K562 (cell line): ENCODE measurements at regions not wholly inside any gene's neighbourhood (a gene's known extent, or its start where the extent isn't known, plus 50 kb on each side); places are given as distances from the start of the nearest gene placed in this dataset.

Experiments used
- ATAC-seq: fragments of 200-7000 bp; cut with Tn5 transposase; 3 replicates; pipeline ENCODE4 v1.9.1; 2020; ENCODE audit warnings: moderate library complexity
- BruUV-seq: library from RNA; stranded (reverse); fragments of 400-500 nt; replicated peaks from 2 replicates; lab custom pipeline; 2021; lab: Mats Ljungman, UMichigan
- CTCF ChIA-PET: fragments of 300-600 bp; formaldehyde crosslinking; extraction: SDS; loops from one replicate; lab custom pipeline; 2021; ENCODE audit warnings: low intra/inter-chr PET ratio; lab: Yijun Ruan, JAX
- POLR2A ChIA-PET: fragments of 300-600, 350-650 bp; sonication (Branson Sonifier 250); formaldehyde crosslinking; extraction: SDS; loops from one replicate; lab custom pipeline; 2021; ENCODE audit warnings: antibody characterized with exemption, inconsistent platforms; lab: Yijun Ruan, JAX
- DNase-seq, 4 experiments: peaks; one replicate each; pipeline versions ENCODE4 v3.0.0 to v3.0.0-alpha.2; 2011 to 2018; ENCODE audit warnings: low spot score in 3 of 4, mixed read lengths in 3 of 4; ENCODE audit errors: extremely low read depth in 1 of 4
- FAIRE-seq: peaks from 2 replicates; lab custom pipeline; 2011; peaks lifted over from hg19 to GRCh38; lab: Jason Lieb, UNC
- H2AFZ ChIP-seq: 2 replicates; pipeline ENCODE4 v1.6.0; 2011; ENCODE audit warnings: low read depth, low read length, control low read depth, inconsistent platforms
- H3K27ac ChIP-seq: fragments of 200-600 bp; 3 replicates; pipeline ENCODE4 v1.8.0; 2011; ENCODE audit warnings: low read depth, mild to moderate bottlenecking, control low read depth, inconsistent platforms, low read length, moderate library complexity, mixed read lengths; ENCODE audit errors: extremely low read depth
- H3K27me3 ChIP-seq, 2 experiments: fragments of 300-600 bp in 1 of 2; 2 replicates in 1 of 2; 3 replicates in 1 of 2; pipeline versions ENCODE4 v1.6.0 to v1.8.0; 2011; ENCODE audit warnings: inconsistent platforms in 2 of 2, low read length in 2 of 2, mild to moderate bottlenecking in 1 of 2, mixed read lengths in 1 of 2, moderate library complexity in 1 of 2; ENCODE audit not compliant: control insufficient read depth in 2 of 2, insufficient read depth in 2 of 2
- H3K36me3 ChIP-seq: fragments of 300-600 bp; 3 replicates; pipeline ENCODE4 v1.8.0; 2011; ENCODE audit warnings: mild to moderate bottlenecking, low read length, inconsistent platforms; ENCODE audit not compliant: control insufficient read depth, insufficient read depth
- H3K4me1 ChIP-seq, 2 experiments: fragments of 200-600 bp in 1 of 2; replicated peaks in 1 of 2; 2 replicates in 1 of 2; 3 replicates in 1 of 2; pipeline versions ENCODE4 v1.5.1 to v1.8.0; 2011; ENCODE audit warnings: inconsistent platforms in 2 of 2, low read length in 2 of 2, mild to moderate bottlenecking in 1 of 2, mixed read lengths in 1 of 2, moderate library complexity in 1 of 2; ENCODE audit not compliant: control insufficient read depth in 2 of 2, insufficient read depth in 2 of 2
- H3K4me2 ChIP-seq: 2 replicates; pipeline ENCODE4 v1.6.1; 2011; ENCODE audit warnings: low read length, control low read depth, inconsistent platforms, mixed read lengths; ENCODE audit not compliant: insufficient read depth
- H3K4me3 ChIP-seq: fragments of 200-600 bp; sonication (generic), shearing (Covaris generic); 2 replicates; pipeline ENCODE4 v1.5.1; 2016; ENCODE audit warnings: control low read depth, inconsistent platforms
- H3K79me2 ChIP-seq: fragments of 200-600 bp; 3 replicates; pipeline ENCODE4 v1.8.0; 2011; ENCODE audit warnings: low read length, inconsistent platforms; ENCODE audit not compliant: control insufficient read depth, insufficient read depth
- H3K9ac ChIP-seq, 2 experiments: 2 replicates each; pipeline versions ENCODE4 v1.6.0 to v1.6.1; 2011; ENCODE audit warnings: low read depth in 2 of 2, low read length in 2 of 2, control low read depth in 1 of 2, inconsistent platforms in 1 of 2, mild to moderate bottlenecking in 1 of 2, mixed read lengths in 1 of 2; ENCODE audit not compliant: insufficient read depth in 1 of 2
- H3K9me1 ChIP-seq: one replicate; pipeline ENCODE4 v1.6.0; 2011; ENCODE audit warnings: inconsistent platforms, mild to moderate bottlenecking, low read length, moderate library complexity; ENCODE audit not compliant: control insufficient read depth, insufficient read depth
- H3K9me3 ChIP-seq: replicated peaks from 2 replicates; pipeline ENCODE4 v1.5.1; 2011; ENCODE audit warnings: low read depth, low read length, inconsistent platforms; ENCODE audit not compliant: control insufficient read depth, insufficient read depth
- H4K20me1 ChIP-seq: replicated peaks from 2 replicates; pipeline ENCODE4 v1.6.1; 2011; ENCODE audit warnings: low read length, inconsistent platforms, mixed read lengths; ENCODE audit not compliant: control insufficient read depth, insufficient read depth
- HMGN3 ChIP-seq: IDR thresholded peaks from 2 replicates; pipeline ENCODE4 v1.6.1; 2011; ENCODE audit warnings: borderline replicate concordance, low read depth, mild to moderate bottlenecking, mixed read lengths, low read length; ENCODE audit not compliant: insufficient read length; ENCODE audit errors: extremely low read depth
- MCM7 ChIP-seq, 2 experiments: fragments of 450-650 bp; IDR thresholded peaks; 2 replicates each; pipeline ENCODE4 v1.6.1; 2016 to 2018
- ZNF217 ChIP-seq: sonication (generic); formaldehyde crosslinking; IDR thresholded peaks from 2 replicates; pipeline ENCODE4 v1.8.0; 2022; ENCODE audit warnings: mild to moderate bottlenecking, missing genetic modification reagents
- ZNF436 ChIP-seq: fragments of 250-450, 450-650 bp; sonication (Bioruptor Pico); formaldehyde crosslinking; IDR thresholded peaks from 2 replicates; pipeline ENCODE4 v1.7.0; 2020; ENCODE audit warnings: mild to moderate bottlenecking
- ZNF644 ChIP-seq: fragments of 200-800 bp; sonication (Bioruptor generic); IDR thresholded peaks from 2 replicates; pipeline ENCODE4 v1.6.1; 2016; ENCODE audit warnings: low read depth, missing genetic modification characterization, missing compliant biosample characterization
- ZNF695 ChIP-seq: fragments of 450-650 bp; formaldehyde crosslinking; IDR thresholded peaks from 2 replicates; pipeline ENCODE4 v1.4.0; 2020; ENCODE audit warnings: mild to moderate bottlenecking, moderate library complexity
- ZNF79 ChIP-seq: fragments of 250-450 bp; sonication (Bioruptor Pico); IDR thresholded peaks from 2 replicates; pipeline ENCODE4 v1.4.0; 2020; ENCODE audit warnings: low read depth, mild to moderate bottlenecking, moderate library complexity
- WGBS: fragments of 100-300 bp; shearing (Covaris generic); methylation state at CpG from one replicate; pipeline ENCODE4 v1.1.6; 2016; ENCODE audit warnings: low coverage, mixed read lengths; ENCODE audit not compliant: insufficient coverage; ENCODE audit errors: missing lambda C conversion rate; 5-methylcytosine and 5-hydroxymethylcytosine counted together
- in situ Hi-C: fragments of 300-500 bp; cut with MboI; formaldehyde crosslinking; loops from 4 replicates; pipeline ENCODE4 v1.15.0; 2018; ENCODE audit warnings: inconsistent platforms, mixed read lengths
- intact Hi-C: fragments of 100-400 bp; cut with micrococcal nuclease; formaldehyde crosslinking; loops from 2 replicates; pipeline ENCODE4 v1.14.2; 2022
- TF ChIP-seq, protein P1 (sequence below): fragments of 450-650 bp; IDR thresholded peaks from 2 replicates; pipeline ENCODE4 v1.7.1; 2018; ENCODE audit warnings: mild to moderate bottlenecking, low read depth; ENCODE audit not compliant: partially characterized antibody
- TF ChIP-seq, protein P2 (sequence below): fragments of 250-450 bp; sonication (Bioruptor Pico); IDR thresholded peaks from 2 replicates; pipeline ENCODE4 v1.5.0; 2021

DNA sequence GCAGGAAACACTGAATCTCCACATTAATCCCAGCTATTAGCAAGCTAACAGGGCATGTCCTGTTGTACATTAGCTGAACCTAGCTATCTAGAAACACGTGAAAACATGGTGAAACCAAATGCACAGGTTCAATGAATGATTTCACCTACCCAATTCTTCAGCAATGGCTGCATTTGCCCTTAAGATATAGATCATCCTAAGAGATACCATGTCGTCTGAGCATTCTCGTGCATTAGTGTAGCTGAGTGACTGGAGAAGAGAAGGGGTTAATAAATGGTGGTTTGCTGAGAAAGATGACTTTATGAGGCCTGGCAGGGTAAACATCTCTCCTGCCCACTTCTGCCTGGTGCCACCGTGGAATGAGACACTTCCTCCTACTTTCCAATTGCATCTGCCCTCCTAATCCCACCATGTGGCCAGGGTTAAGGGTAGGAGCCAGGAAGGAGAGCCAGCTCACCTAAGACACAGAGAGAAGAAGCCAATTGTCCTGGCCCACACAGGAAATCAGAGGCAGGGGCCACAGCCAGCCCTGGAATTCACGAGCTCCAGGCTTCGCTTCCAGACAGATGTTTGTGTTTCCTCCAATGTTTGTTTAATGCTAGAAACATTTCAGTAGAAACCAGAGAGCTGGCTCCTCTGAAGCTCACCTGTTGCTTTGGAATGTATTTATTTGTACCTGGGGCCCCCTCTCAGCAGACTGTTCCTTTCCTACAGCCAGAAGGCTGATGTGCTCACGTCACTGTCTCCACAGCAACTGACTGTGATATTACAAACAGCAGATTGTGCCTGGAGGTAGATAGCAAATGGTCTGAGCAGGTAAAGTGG is 126.0 kb upstream of the PARP11 start:
- no peaks in the 10 kb centered on the region for H3K36me3 ChIP-seq
- H3K4me3 ChIP-seq, result no peak overlapping the region
- DNase-seq (no peak), FAIRE-seq (no peak), ATAC-seq (no peak)
- in situ Hi-C loops (no loop called here), intact Hi-C loops (loop anchor here (5.0 kb wide), 1 partner anchor 278 kb away; no protein-coding TSS in a partner anchor)
- H3K4me1 ChIP-seq, result no peaks in the 10 kb centered on the region
- H3K9ac ChIP-seq, result no peak overlapping the region
- BruUV-seq, result no TSS peak
- H3K79me2 ChIP-seq, result no peaks in the 10 kb centered on the region
- H2AFZ ChIP-seq, result no peak overlapping the region
- H4K20me1 ChIP-seq, result no peaks in the 10 kb centered on the region
- H3K27me3 ChIP-seq, result no peaks in the 10 kb centered on the region
- no peaks in the 10 kb centered on the region for H3K9me3 ChIP-seq
- TF ChIP-seq, protein P1, sequence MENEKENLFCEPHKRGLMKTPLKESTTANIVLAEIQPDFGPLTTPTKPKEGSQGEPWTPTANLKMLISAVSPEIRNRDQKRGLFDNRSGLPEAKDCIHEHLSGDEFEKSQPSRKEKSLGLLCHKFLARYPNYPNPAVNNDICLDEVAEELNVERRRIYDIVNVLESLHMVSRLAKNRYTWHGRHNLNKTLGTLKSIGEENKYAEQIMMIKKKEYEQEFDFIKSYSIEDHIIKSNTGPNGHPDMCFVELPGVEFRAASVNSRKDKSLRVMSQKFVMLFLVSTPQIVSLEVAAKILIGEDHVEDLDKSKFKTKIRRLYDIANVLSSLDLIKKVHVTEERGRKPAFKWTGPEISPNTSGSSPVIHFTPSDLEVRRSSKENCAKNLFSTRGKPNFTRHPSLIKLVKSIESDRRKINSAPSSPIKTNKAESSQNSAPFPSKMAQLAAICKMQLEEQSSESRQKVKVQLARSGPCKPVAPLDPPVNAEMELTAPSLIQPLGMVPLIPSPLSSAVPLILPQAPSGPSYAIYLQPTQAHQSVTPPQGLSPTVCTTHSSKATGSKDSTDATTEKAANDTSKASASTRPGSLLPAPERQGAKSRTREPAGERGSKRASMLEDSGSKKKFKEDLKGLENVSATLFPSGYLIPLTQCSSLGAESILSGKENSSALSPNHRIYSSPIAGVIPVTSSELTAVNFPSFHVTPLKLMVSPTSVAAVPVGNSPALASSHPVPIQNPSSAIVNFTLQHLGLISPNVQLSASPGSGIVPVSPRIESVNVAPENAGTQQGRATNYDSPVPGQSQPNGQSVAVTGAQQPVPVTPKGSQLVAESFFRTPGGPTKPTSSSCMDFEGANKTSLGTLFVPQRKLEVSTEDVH, result no peak
- TF ChIP-seq ZNF695, result no peak
- TF ChIP-seq ZNF436 (CRISPR knock-in tag), result no peak
- TF ChIP-seq ZNF644 (tag), result no peak
- no peak for TF ChIP-seq ZNF79
- no peak for TF ChIP-seq HMGN3
- TF ChIP-seq MCM7 (IDR thresholded peaks at IDR 0.05), result no peak
- TF ChIP-seq, protein P2, sequence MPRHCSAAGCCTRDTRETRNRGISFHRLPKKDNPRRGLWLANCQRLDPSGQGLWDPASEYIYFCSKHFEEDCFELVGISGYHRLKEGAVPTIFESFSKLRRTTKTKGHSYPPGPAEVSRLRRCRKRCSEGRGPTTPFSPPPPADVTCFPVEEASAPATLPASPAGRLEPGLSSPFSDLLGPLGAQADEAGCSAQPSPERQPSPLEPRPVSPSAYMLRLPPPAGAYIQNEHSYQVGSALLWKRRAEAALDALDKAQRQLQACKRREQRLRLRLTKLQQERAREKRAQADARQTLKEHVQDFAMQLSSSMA, result no peak
- no peak for TF ChIP-seq ZNF217
- no peak overlapping the region for H3K27ac ChIP-seq
- WGBS, result 3% methylated on average over 6 of the region's 7 CpGs
- H3K4me2 ChIP-seq, result no peak overlapping the region
- ChIA-PET CTCF (no interaction called here), POLR2A (interaction anchor here (0.5 to 1.0 kb wide), 3 partner anchors 29 to 285 kb away, joined by 3 to 4 read pairs (median 3); partner anchors contain the start of gene CCND2)
- no peaks in the 10 kb centered on the region for H3K9me1 ChIP-seq
